Keratinocyte (primary cell): ENCODE measurements at regions not wholly inside any gene's neighbourhood (a gene's known extent, or its start where the extent isn't known, plus 50 kb on each side); places are given as distances from the start of the nearest gene placed in this dataset.

Source experiments
- DNase-seq: peaks from one replicate; pipeline ENCODE4 v3.0.0-alpha.2; 2011; ENCODE audit warnings: low read depth, missing footprints, low spot score
- FAIRE-seq: peaks from 2 replicates; lab custom pipeline; 2011; peaks lifted over from hg19 to GRCh38; lab: Jason Lieb, UNC
- H2AFZ ChIP-seq: 2 replicates; pipeline ENCODE4 v1.6.0; 2012; ENCODE audit warnings: low read length, control low read depth, inconsistent platforms; ENCODE audit not compliant: control insufficient read depth
- H3K27ac ChIP-seq: 2 replicates; pipeline ENCODE4 v1.5.1; 2011; ENCODE audit warnings: low read length; ENCODE audit not compliant: control insufficient read depth, insufficient read depth
- H3K27me3 ChIP-seq: 3 replicates; pipeline ENCODE4 v1.6.0; 2011; ENCODE audit warnings: low read length; ENCODE audit not compliant: control insufficient read depth, insufficient read depth; ENCODE audit errors: extremely low read depth
- H3K36me3 ChIP-seq, 2 experiments: 2 replicates in 1 of 2; 3 replicates in 1 of 2; pipeline ENCODE4 v1.5.1; 2011; ENCODE audit warnings: low read length in 2 of 2, mild to moderate bottlenecking in 1 of 2; ENCODE audit not compliant: control insufficient read depth in 2 of 2, insufficient read depth in 2 of 2; ENCODE audit errors: extremely low read depth in 1 of 2
- H3K4me1 ChIP-seq: 3 replicates; pipeline ENCODE4 v1.5.1; 2011; ENCODE audit warnings: low read length; ENCODE audit not compliant: control insufficient read depth, insufficient read depth; ENCODE audit errors: extremely low read depth
- H3K4me2 ChIP-seq: 3 replicates; pipeline ENCODE4 v1.6.0; 2011; ENCODE audit warnings: low read depth, low read length; ENCODE audit not compliant: control insufficient read depth, insufficient read depth; ENCODE audit errors: extremely low read depth
- H3K4me3 ChIP-seq, 3 experiments: fragments of 200-600 bp in 1 of 3; sonication (generic) in 1 of 3; 2 replicates in 2 of 3; 3 replicates in 1 of 3; pipeline ENCODE4 v1.5.1; 2011 to 2016; ENCODE audit warnings: low read length in 3 of 3, mild to moderate bottlenecking in 3 of 3, control low read depth in 2 of 3, inconsistent platforms in 1 of 3, low read depth in 1 of 3, mixed read lengths in 1 of 3, mixed run types in 1 of 3, moderate library complexity in 1 of 3; ENCODE audit not compliant: control insufficient read depth in 2 of 3, insufficient read depth in 2 of 3; ENCODE audit errors: extremely low read depth in 1 of 3
- H3K79me2 ChIP-seq: 2 replicates; pipeline ENCODE4 v1.6.0; 2012; ENCODE audit warnings: low read length; ENCODE audit not compliant: control insufficient read depth, insufficient read depth
- H3K9ac ChIP-seq: 3 replicates; pipeline ENCODE4 v1.6.0; 2011; ENCODE audit warnings: low read length; ENCODE audit not compliant: control insufficient read depth, insufficient read depth; ENCODE audit errors: extremely low read depth
- H3K9me1 ChIP-seq: 3 replicates; pipeline ENCODE4 v1.6.0; 2011; ENCODE audit warnings: low read length; ENCODE audit not compliant: control insufficient read depth, insufficient read depth; ENCODE audit errors: extremely low read depth
- H3K9me3 ChIP-seq: 2 replicates; pipeline ENCODE4 v1.5.1; 2012; ENCODE audit warnings: low read depth, low read length; ENCODE audit not compliant: control insufficient read depth
- H4K20me1 ChIP-seq: 3 replicates; pipeline ENCODE4 v1.6.0; 2011; ENCODE audit warnings: low read length; ENCODE audit not compliant: control insufficient read depth, insufficient read depth; ENCODE audit errors: extremely low read depth
- EZH2 ChIP-seq: IDR thresholded peaks from one replicate; pipeline ENCODE4 v1.6.1; 2012; ENCODE audit warnings: inconsistent platforms, mild to moderate bottlenecking, low read length, moderate library complexity
- dilution Hi-C: fragments of 300-500 bp; cut with MboI; formaldehyde crosslinking; loops from one replicate; pipeline ENCODE4 v1.7.0; 2020; ENCODE audit warnings: low sequenced_read_pairs; ENCODE audit not compliant: extremely low pct_ligation_motif_present
- TF ChIP-seq, protein P1 (sequence below), 3 experiments: IDR thresholded peaks in 1 of 3; conservative IDR thresholded peaks in 1 of 3; optimal IDR thresholded peaks in 1 of 3; 2 replicates in 2 of 3; 3 replicates in 1 of 3; pipeline versions ENCODE3 to v1.5.1; 2011; ENCODE audit warnings: low read length in 3 of 3, mild to moderate bottlenecking in 3 of 3, moderate library complexity in 2 of 3, control low read depth in 1 of 3, inconsistent platforms in 1 of 3; ENCODE audit not compliant: insufficient read depth in 2 of 3; ENCODE audit errors: extremely low read depth in 1 of 3

DNA sequence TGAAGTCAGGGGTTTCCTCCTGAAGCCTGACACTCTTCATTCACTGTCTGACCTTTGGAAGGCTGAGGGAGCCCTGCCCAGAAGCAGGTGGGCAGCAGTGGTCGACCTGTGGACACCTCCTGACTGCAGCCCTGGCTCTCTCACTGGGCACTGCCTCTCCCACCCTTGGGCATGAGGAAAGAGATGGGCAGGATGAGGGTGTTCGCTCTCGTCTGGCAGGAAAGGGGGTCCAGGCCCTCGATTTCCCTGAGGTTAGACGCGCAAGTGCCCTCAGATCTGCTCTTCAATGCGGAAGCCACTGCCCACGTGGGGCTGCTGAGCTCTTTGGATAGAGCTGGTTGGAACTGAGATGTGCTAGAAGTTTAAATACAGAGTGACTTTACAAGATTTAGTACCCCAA, 171.9 kb downstream of the AHSP start:
- H4K20me1 ChIP-seq, result no peaks in the 10 kb centered on the region
- peaks cover 13 to 18% of the 10 kb centered on the region in 2 experiments for H3K36me3 ChIP-seq
- DNase-seq, result no peak
- no peak overlapping the region for H3K4me2 ChIP-seq
- dilution Hi-C loops, result no loop called here
- no peak overlapping the region for H3K4me3 ChIP-seq
- no peaks in the 10 kb centered on the region for H3K9me3 ChIP-seq
- peaks cover 2% of the 10 kb centered on the region for H3K9me1 ChIP-seq
- no peak for TF ChIP-seq EZH2
- TF ChIP-seq, protein P1, sequence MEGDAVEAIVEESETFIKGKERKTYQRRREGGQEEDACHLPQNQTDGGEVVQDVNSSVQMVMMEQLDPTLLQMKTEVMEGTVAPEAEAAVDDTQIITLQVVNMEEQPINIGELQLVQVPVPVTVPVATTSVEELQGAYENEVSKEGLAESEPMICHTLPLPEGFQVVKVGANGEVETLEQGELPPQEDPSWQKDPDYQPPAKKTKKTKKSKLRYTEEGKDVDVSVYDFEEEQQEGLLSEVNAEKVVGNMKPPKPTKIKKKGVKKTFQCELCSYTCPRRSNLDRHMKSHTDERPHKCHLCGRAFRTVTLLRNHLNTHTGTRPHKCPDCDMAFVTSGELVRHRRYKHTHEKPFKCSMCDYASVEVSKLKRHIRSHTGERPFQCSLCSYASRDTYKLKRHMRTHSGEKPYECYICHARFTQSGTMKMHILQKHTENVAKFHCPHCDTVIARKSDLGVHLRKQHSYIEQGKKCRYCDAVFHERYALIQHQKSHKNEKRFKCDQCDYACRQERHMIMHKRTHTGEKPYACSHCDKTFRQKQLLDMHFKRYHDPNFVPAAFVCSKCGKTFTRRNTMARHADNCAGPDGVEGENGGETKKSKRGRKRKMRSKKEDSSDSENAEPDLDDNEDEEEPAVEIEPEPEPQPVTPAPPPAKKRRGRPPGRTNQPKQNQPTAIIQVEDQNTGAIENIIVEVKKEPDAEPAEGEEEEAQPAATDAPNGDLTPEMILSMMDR (optimal IDR thresholded peaks at IDR 0.05 in 1 of 3, IDR thresholded peaks at IDR 0.05 in 1 of 3, conservative IDR thresholded peaks at IDR 0.05 in 1 of 3; ENCODE audit: extremely low read depth in 1 of 3, insufficient read depth in 2 of 3, low read length in 3 of 3), result no peak
- H2AFZ ChIP-seq, result no peak overlapping the region
- FAIRE-seq, result no peak
- no peak overlapping the region for H3K27ac ChIP-seq
- H3K4me1 ChIP-seq, result no peaks in the 10 kb centered on the region
- no peaks in the 10 kb centered on the region for H3K27me3 ChIP-seq
- H3K9ac ChIP-seq, result no peak overlapping the region
- peaks cover 28% of the 10 kb centered on the region for H3K79me2 ChIP-seq

DNA sequence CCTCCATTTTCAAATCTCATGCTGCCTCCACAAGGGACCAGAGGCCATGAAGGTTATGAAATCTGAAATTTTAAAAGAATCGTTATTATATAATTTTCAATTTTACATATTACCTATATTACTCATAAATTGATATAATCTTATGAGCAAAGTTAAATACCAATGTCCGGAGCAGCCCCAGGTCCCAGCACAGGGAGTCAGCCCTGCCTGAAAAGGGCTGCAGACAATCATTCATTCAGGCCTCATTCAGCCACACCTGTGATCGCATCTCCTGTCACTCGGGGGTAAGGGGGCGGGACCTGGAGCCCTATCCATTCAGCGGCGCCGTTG, 172.5 kb downstream of the AHSP start:
- no peak for DNase-seq
- no peak for FAIRE-seq
- Histone ChIP-seq H3K9me1 (peaks cover 2% of the 10 kb centered on the region), H3K9me3 (no peaks in the 10 kb centered on the region), H3K79me2 (peaks cover 28% of the 10 kb centered on the region), H3K27ac (peak overlapping the region; percentile 80), H3K4me1 (no peaks in the 10 kb centered on the region), H2AFZ (no peak overlapping the region), H3K36me3 (peaks cover 15 to 24% of the 10 kb centered on the region in 2 experiments), H4K20me1 (no peaks in the 10 kb centered on the region), H3K9ac (peak overlapping the region; percentile 93), H3K4me2 (peak overlapping the region; percentile 91), H3K4me3 (peak overlapping the region; percentile 65 to 85 (median 81)), H3K27me3 (no peaks in the 10 kb centered on the region)
- dilution Hi-C loops, result no loop called here
- no peak for TF ChIP-seq EZH2
- TF ChIP-seq, protein P1 (optimal IDR thresholded peaks at IDR 0.05 in 1 of 3, IDR thresholded peaks at IDR 0.05 in 1 of 3, conservative IDR thresholded peaks at IDR 0.05 in 1 of 3; ENCODE audit: extremely low read depth in 1 of 3, insufficient read depth in 2 of 3, low read length in 3 of 3), result no peak
